WI38 (cell line): ENCODE measurements at regions not wholly inside any gene's neighbourhood (a gene's known extent, or its start where the extent isn't known, plus 50 kb on each side); places are given as distances from the start of the nearest gene placed in this dataset.

Experiments
- H3K4me3 ChIP-seq: 2 replicates; pipeline ENCODE4 v1.5.1; 2011; ENCODE audit warnings: low read depth, mild to moderate bottlenecking, control low read depth, low read length
- TF ChIP-seq, protein P1 (sequence below): IDR thresholded peaks from 2 replicates; pipeline ENCODE4 v1.5.1; 2012; ENCODE audit warnings: low read depth, mild to moderate bottlenecking, control low read depth, low read length

DNA sequence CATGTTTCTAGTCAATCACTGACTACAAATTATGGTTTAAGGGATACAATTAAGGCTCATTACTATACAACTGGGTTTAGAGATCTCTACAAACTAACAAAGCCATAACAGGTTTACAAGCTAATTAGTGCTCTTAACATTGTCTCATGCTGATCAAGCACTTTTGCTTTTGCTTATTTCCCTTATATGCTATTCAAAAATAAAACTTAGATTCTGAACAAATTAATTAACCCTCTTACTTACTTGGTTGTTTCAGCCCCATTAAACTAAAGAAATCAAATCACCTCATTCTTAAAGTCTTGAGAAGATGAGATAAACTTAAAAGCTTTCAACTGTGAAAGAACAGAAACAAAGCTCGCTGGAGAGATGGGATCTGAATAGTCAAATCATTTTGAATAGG, 2024.5 kb upstream of the ADGRL3 start:
- TF ChIP-seq, protein P1, sequence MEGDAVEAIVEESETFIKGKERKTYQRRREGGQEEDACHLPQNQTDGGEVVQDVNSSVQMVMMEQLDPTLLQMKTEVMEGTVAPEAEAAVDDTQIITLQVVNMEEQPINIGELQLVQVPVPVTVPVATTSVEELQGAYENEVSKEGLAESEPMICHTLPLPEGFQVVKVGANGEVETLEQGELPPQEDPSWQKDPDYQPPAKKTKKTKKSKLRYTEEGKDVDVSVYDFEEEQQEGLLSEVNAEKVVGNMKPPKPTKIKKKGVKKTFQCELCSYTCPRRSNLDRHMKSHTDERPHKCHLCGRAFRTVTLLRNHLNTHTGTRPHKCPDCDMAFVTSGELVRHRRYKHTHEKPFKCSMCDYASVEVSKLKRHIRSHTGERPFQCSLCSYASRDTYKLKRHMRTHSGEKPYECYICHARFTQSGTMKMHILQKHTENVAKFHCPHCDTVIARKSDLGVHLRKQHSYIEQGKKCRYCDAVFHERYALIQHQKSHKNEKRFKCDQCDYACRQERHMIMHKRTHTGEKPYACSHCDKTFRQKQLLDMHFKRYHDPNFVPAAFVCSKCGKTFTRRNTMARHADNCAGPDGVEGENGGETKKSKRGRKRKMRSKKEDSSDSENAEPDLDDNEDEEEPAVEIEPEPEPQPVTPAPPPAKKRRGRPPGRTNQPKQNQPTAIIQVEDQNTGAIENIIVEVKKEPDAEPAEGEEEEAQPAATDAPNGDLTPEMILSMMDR: no peak

DNA sequence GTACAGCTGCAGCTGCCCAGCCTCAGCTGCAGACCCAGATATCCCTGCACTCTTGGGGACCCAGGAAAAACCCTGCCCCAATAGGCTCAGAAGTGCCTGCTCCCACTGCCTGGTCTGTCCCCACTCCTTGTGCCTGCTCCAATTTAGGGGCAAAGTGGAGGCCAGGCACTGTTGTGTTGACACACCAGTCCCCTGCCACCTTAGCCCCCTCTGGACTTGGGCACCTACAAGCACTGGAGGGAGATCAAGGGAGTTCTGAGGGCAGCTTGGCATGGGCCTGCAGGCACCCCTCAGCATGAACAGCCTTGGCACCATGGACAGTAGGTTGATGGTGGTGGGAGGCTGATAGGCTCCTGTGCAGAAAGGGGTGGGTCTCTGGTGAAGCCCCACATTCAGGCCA, 2020.8 kb upstream of the ADGRL3 start:
- H3K4me3 ChIP-seq: no peak overlapping the region
- TF ChIP-seq, protein P1: no peak

More for the DNA sequence above, 2024.5 kb upstream of the ADGRL3 start:
- no peak overlapping the region for H3K4me3 ChIP-seq

DNA sequence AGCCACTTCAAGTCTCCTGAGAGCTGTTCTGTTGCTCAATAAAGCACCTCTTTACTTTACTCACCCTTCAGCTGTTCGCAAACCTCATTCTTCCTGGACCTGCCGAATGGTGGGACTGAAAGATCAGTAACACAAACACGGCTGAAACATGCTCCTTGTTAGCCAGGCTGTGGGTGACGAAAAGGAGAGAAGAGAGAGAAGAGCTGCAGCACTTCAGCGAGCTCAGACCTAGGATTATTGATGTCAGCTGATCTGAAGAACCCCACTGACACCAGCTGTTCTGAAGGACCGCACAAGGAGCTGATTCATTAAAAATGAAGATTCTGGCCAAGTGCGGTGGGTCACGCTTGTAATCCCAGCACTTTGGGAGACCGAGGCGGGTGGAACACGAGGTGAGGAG, 2020.0 kb upstream of the ADGRL3 start:
- no peak overlapping the region for H3K4me3 ChIP-seq
- TF ChIP-seq, protein P1: no peak

DNA sequence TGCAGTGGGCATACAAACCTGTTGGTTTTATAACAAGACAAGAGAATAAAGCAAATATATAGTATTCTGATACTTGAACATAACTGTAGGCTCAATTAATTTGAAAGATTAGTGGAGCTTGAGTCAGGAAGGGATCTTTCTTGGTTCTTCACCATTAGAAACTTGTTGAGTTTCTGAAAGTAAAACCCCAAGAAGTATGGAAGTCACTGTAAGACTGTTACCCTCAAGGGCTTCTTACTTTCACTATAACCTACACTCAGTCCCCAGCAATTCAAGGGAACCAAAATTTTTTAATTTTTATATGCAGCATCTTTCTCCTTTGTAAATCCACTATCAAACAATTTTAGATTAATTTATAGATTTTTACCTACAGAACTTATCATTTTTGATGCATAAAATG, 2019.2 kb upstream of the ADGRL3 start:
- TF ChIP-seq, protein P1: no peak
- no peak overlapping the region for H3K4me3 ChIP-seq

DNA sequence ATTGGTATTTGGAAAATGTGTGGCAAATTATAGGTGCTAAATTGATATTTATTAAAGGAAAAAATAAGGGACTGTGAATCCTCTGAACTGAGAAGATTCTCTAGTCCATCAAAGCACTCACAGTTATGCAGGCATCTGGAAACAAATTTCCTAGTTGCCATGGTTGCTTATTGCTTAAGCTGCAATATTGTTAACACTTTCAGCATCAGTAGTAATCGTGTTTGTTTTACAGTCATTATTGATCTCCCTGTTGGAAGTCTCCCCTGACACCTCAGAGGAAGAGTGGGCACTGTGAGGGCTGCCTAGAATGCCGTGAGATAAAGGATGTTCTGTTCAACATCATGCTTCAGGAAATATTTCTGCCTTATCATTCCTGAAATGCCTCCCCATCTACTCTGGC, 2004.3 kb upstream of the ADGRL3 start:
- no peak overlapping the region for H3K4me3 ChIP-seq
- TF ChIP-seq, protein P1: no peak

DNA sequence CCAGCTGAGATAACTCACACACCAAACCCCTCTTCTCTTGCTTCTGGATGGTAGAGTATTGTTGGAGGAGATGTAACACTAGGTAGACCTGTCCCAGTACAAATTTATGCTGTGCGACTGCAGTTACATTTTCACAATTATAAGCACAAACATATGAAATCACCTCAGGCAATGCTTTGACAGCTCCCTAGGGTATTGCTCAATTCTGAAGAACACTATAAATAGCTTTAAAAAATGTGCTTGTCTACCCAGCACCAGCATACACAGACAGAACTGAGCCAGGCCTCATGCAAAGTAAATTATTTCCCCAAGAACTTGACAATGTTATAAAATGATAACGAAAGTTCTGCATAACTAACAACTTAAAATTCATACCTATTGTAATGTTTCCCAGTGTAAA, 1999.1 kb upstream of the ADGRL3 start:
- TF ChIP-seq, protein P1: no peak
- H3K4me3 ChIP-seq: no peak overlapping the region

DNA sequence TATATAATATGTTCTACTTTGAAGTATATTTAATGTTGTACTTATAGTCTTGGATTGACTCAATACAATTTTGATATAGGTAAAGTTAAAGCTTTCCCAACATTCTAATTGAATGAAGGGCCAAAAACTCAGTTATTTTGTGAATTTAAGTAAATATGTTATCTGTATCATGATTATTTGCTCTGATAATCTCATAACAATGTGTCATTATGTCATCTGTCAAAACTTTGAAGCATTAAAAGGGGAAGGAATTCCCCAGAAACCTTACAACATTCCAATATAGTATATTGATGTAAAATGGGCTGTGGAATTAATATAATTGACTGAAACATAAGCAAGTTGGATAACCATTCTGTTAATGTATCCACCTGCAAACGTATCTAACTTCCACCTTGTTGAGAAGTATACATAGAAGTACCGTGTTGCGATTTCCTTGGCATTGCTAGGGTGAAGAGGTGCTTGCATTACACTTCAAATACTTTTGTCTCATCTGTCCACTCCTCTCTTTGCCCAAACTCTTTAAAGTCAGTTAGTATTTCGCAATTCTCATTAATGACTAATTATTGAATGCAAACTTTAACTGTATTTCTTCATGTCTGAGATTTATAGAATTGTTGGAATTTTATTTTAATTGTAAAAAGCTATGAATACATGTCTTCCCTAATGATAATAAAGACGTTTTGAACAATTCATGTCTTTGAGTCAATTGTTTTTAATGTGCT, 1982.1 kb upstream of the ADGRL3 start:
- TF ChIP-seq, protein P1: no peak
- no peak overlapping the region for H3K4me3 ChIP-seq
